HG03378 (cell line): ENCODE measurements at regions not wholly inside any gene's neighbourhood (a gene's known extent, or its start where the extent isn't known, plus 50 kb on each side); places are given as distances from the start of the nearest gene placed in this dataset.

Experiments used
- ATAC-seq: cut with Tn5 transposase; IDR thresholded peaks from one replicate; pipeline ENCODE4 v1.9.1; 2021; ENCODE audit warnings: mild to moderate bottlenecking, moderate library complexity; ENCODE audit not compliant: unreplicated experiment

DNA sequence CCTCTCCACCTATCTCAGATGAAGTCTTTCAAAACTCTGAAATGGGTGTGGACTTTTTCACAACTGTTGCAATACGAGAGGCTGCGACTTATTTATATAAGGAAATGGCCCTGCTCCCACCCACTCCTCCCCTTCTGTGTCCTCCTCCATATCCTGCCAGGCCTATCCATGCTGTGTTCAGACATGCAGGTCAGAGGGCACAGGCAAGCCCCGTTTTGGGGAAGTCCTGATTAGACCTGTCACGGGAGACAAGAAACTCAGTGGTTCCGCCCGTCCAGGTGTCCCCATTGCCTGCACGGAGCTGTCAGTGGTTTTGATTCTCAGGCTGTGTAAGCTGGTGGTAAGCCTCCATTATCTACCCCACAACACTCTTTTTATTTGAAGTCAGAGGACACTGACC is 99.6 kb upstream of the MGAT5 start:
- peak; percentile 44 for ATAC-seq

DNA sequence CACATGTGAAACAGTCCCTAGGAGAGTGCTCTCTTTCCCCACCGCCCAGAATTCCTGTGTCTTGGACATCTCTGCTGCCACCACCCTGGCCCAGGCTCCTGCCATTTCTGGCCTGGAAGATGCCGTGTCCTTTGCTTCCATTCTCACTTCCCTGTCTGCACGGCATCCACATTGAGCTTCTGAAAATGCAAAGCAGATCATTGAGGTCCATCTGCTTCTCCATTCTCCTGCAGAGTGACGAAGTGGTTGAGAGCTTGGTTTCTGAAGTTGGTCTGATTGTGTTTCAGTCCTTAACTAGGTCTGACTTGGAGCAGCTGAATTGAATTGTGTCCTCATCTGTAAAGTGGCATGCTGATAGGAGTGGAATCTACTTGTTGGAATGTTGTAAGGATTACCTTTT is 98.7 kb upstream of the MGAT5 start:
- ATAC-seq, result peak; percentile 67

DNA sequence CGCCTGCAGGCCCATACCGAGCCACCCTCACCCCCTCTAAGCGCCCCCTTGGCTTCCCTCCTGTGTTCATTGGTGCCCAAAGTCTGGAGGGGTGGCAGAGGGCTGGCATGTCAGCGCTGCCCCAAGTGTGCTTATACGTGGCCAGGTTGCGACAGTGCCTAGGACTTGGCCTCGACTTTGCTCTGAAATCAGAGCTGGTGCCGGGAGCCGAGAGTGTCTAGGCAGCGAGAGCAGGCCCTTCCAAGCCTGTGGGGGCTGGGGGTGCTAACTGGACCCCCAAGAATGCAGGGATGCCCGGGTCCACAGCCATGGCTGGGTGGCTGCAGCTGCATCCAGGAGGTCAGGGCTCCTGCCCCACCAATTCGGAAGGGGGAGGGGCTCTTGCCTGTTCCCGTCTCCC is 95.6 kb upstream of the MGAT5 start:
- no peak for ATAC-seq

DNA sequence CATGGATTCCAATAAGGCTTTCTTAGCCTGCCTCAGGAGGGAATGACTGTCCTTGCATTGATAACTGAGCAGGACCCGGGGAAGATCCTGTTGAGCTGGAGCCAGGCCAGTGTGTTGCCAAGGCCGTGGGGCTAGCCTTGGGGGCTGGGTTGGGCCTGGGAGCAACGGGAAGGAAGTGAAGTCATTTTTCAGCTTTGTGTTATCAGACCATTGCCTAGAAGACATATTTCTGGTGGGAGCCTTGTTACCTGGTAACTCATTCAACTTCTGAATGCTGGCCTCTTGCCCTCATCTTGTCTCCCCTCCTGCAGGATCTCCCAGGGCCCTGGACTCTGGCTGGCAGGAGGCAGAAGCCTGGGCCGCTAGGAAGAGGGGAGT is 92.7 kb upstream of the MGAT5 start:
- no peak for ATAC-seq

DNA sequence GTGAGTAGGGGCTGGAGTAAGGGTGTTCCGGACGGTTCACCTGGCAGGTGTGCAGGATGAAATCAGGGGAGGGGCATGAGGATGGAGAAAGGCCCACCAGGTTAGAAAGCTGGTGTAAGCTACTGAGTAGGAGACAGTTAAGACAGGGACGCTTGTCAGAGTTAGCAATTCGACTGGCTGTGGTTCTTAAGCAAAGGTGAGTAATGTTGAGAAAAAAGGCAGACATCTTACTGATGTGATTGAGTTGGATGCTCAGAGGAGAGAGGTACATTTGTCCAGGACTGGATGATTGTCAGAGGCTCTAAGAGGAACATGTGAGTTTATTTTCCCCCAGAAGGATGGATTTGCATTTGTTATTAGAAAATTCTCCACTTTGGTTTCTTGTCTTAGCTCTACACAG is 90.5 kb upstream of the MGAT5 start:
- ATAC-seq, result no peak

DNA sequence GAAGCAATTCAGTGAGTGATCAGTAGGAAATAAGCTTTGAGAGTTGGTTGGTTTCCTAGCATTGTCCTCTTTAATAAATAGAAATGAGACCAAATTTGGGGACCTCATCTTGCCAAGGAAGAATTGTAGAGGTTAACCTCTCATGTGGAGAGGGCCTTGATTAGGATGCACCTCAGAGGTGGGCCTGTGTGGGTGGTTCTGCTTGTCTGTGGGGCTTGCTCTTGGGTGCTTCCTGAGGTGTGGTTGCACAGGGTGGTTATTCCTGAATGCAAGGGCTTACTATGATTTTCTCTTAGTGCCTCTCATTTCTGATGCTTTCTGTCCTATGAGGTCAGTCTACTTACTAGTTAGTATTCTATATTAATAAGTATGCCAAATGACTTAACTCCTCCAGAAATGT is 89.6 kb upstream of the MGAT5 start:
- ATAC-seq, result no peak

DNA sequence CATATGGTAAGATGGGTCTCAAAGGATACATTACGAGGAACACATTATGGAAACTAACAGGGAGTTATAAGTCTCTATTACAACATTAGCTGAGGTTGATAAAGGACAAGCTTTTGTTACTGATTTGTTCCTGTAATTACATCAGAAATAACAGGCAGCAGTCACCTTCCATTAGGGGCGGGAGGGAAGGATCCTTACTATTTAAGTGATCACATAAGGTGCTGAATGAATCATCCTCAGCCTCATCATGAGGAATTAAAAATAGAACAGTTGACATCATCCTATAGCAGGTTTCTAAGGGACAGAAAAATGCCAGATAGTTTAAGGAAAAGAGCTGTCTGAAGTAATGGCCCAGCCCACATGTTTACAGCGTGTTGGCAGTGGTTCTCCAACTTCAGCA is 86.9 kb upstream of the MGAT5 start:
- no peak for ATAC-seq

DNA sequence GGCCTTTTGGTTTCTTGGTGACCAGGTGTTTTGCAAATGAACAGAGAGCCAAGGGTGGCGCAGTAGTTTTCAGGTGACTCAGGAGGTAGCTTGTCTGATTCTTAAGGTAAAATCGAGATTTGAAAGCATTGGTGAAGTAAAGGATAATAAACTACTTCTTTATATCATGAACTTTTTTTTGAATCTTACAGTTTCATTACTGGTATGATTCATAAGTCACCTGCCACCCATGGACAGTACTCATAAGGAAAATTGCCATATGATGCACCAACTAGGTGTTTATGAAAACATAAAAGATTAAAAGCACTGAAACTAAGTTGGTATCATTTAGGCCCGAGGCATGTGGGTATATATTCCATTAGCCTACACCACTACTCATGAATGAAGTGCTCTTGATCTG is 84.1 kb upstream of the MGAT5 start:
- ATAC-seq, result peak; percentile 72

DNA sequence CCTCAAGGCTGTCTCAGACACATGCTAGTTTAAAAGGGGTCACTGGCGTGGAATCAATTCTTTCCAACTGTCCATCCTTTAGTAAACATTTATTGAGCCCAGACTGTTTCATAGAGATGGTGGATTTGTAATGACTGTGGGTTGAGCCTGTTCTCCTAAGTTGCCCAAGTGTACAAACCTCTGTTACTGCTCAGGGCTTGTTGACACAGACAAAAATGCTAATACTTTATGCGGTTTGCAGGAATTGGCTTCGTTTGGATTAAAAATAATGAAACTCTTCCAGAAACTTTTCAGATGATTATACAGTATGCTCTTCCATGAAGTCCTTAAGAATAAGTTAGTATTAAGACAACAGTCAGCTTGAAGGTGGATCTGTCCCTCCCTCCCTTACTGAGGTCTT is 83.6 kb upstream of the MGAT5 start:
- peak; percentile 12 for ATAC-seq

DNA sequence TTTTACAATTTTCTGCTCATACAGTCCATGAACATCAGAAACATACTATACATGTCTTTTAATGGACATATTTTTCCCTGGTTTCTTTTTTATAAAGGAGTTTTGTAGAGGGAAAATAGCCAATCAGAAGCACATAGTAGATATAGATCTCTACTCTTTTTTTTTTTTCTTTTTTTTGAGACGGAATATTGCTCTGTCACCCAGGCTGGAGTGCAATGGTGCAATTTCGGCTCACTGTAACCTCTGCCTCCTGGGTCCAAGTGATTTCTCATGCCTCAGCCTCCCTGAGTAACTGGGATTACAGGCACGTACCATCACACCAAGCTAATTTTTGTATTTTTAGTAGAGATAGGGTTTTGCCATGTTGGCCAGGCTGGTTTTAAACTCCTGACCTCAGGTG is 83.2 kb upstream of the MGAT5 start:
- no peak for ATAC-seq

DNA sequence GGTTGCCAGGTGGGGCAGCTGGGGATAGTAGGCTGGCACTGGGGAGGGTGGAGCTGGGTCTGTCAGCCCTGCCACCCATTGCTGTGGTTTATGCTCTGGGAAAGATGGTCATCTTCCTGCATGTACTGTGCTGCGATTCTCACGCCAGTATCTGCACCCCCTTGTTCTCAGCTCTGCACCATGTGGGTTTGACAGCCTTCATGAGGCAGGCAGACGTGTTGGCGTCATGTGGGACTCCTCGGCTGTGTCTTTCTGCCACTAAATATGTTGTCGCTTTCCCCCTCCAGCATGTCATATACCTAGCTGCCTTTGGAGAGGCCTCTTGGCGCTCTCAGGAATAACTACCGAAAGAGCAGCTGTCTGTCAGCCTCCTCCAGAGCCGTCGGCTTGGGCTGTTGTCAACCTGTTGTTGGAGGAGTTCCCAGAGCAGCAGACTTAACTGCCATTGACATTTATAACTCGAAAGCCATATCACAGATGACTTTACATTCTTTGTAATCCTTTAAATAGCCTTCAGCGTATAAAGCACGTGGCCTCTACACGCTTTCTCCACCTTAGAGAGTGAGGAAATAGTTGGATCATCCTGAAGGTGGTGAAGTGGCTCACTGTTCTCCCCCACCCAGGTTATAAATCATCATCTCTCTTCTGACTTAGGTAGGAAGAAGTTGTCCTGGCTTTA is 80.4 kb upstream of the MGAT5 start:
- no peak for ATAC-seq

DNA sequence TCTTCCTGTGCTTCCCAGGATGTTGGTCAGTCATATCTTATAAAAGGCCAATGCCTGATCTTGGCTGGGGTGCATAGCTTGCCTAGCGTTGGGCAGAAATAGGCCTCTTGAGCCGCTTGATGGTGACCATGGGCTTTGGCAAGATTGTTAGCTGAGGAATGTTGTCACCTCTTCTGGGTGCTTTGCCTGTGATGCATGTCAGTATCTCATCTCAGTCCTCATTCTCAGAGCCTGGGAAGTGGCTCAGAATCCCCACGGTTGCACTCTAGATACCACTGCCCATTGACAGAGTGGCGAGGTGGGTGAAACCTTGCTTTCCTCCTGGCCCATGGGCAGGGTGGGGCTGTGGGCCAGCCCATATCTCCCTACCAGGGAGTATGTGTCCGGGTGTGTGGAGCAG is 79.2 kb upstream of the MGAT5 start:
- no peak for ATAC-seq

DNA sequence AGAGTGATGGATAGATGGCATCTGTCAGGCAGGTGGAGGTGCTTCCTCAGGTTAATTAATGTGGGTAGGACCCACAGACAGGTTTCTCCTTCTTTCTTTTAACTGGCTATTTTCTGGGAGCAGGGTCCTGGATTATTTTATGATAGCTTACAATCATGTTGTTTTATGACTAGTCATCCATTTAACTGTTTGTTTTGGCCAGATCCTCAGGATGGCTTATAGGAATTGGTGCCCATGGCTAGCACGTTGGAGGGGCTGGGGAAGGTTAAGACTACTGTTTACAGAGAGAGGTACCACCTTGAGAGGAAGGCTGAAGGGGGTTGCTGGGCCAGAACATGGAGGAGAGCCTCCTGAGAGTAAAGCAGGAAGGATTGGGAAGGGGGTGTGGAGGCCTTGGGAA is 78.0 kb upstream of the MGAT5 start:
- ATAC-seq, result no peak

DNA sequence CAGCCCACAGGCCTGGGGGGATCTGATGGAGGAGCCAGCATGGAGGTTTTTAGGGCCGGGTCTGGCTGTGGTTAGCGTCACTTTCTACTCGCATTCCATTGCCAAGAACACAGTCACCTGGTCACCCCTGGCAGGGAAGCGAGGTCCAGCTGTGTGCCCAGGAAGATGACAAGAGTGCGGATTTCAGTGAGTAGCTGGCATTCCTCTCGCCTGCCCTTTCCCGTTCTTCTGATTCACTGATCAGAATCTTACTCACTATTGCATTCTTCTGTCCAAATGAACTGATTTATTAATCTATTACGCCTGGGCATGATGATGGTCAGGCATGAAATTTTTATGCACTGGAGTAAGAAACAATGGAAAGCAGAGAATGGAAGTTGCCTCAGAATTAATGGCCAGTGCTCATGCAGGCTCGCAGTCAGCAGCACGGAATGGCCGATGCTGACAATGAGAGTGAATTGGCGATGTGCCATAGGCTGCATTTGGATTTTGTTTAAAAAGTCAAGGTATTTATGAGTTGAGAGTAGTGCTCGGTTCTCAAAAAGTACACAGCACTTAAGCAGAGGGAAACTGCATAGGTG is 76.4 kb upstream of the MGAT5 start:
- ATAC-seq, result no peak

DNA sequence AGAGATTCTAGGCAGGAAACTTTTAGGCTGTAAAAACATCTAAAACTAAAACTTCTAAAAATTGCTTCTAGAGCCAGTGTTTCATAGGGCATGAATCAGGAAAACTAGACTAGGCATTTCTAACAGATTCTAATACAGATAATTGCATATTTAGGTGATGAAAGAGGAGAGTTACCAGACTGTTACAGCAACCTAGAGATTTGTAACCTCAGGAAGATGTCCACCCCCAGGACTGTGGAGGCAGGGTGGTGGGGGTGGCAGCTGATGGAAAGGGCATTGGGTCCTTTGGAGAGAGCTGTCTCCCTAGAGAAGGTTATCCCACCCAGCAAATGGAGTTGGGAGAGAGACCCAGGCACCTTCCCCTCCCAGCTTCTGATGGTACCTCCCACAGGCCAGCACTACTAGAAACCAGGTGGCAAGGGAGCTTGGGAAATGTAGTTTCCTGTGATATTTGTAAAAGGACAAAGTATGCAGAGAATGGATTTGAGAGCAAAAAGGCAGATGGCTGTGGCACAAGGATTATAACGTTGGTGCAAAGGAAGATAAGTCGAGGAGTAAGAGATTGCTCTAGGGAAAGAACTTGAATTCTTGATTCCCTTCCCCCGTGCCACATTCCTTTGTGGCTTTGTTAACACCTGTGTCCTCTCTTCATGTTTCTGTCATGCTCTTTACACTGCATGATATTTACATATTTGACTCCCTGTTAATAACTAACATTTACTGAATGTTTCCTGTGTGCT is 75.6 kb upstream of the MGAT5 start:
- ATAC-seq, result peak; percentile 72

DNA sequence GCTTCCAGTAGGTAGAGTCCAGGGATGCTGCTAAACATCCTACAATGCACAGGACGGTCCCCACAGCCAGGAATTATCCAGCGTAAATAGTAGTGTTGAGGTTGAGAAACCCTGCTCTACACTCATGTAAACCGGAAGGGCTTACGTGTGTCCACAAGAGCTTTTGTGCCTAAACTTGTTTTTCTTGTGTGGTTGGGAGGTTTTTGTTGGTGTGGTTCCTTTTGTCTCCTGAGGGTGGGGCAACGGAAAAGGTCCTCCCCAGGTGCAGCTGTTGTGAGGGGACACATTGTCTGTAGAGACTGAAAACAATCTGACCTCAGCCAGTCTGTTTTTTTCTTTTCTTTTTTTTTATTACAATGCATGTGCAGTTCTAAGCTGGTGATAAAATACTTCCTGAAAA is 72.7 kb upstream of the MGAT5 start:
- ATAC-seq, result peak; percentile 41

DNA sequence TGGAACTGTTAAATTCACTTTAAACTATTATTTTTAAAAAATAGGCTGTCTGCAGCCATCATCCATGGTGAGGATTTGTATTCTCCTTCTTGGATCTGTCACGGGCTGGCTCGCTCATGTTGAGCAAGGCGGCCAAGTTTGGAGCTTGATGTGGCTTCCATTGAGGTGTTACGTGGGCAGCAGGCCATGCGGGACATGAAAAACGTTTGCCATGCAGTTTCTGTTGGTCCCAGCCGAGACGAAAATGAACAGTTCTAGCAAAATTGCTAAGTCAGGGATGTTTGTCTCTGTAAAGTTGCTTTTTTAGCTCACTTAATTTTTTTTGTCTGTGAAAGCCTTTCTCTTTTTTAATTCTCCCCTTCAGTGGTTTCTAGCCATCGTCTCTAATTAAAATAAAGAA is 70.2 kb upstream of the MGAT5 start:
- no peak for ATAC-seq

DNA sequence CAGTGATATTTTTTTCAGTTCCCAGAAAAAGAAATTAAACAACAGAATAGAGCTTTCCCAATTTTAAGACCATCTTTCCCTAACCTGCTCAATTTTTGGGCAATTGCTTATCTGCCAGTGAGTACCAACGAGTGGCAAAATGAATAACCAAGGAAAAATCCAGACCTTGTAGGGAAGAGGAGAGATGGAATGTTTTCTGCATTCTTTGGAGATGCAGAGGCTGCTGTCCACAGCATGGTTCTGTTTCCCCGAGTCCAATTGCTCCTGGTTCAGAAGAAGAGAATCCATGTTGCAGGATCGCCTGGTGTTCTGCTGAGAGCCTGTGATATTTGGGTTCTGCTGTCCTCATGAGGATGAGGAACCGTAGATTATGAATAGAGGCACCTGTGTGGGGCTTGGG is 68.2 kb upstream of the MGAT5 start:
- ATAC-seq, result no peak

DNA sequence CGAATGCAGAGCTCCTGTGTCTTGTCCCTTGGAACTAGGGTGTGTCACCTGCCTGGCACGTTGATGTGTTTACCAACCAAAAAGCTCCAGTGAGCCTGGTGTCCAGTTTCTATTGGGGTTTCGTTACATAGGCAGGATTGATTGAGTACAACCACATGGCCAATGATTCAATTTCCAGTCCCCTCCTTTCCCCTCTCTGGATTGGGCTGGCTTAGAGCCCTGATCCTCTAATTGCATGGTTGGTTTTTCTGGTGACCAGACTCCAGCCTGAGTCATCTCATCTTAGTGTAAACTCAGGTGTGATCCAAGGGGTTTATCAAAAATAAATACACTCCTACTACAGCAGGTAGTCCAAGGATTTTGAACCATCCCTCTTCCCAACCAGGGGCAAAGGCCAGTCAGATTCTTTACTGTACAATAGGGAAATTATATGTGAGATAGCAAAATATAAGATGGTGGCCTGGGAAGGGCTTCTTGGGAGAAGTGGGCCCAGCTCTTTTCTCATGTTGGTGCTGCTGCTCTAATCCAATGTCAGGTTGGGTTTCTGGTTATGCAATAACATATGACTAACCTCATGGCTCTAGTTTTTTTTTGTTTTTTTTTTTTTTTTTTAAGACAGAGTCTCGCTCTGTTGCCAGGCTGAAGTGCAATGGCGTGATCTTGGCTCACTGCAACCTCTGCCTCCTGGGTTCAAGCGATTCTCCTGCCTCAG is 64.7 kb upstream of the MGAT5 start:
- ATAC-seq, result no peak

DNA sequence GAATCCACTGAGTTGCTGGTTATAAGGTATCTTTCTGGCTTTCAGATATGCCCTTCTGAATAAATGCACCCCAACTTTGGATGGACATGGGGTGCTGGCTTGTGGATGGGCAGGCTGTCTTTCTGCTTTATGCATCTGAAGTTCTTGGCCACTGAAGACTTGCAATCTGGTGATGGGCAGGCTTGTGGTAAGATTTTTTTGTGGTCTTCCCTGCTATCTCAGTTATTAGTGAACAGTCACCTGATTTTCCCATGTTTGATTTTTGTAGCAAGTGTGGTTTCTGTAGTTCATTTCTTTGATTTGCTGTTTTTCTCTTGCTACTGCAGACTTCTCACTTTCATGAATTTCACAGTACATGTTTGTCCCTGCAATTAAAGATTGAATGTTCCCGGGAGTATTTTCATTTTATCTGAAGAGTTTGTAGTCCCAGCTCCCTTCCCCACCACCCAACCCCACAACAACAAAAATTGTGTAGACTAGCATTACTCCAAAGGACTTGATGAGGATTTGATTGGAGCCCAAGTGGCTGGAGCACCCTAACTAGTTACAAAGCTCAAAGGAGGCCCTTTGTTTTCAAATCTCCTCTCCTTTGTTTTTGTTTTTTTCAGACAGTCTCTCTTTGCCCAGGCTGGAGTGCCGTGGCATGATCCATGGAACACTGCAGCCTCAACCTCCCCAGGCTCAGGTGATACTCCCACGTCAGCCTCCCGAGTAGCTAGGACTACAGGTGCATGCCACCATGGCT is 63.6 kb upstream of the MGAT5 start:
- ATAC-seq, result no peak

DNA sequence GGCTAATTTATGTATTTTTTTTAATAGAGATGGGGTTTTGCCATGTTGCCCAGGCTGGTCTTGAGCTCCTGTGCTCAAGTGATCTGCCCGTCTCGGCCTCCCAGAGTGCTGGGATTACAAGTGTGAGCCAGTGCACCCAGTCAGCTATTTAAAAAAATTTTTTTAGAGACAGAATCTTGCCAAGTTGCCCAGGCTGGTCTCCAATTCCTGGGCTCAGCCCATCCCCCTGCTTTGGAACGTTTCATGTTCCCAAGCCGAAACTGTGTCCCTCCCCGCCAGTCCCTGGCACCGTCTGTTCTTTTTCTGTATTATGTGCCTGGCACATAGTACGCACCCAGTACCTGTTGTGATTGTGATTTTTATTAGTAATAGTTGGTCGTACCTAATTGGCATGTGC is 63.1 kb upstream of the MGAT5 start:
- ATAC-seq, result no peak
